ENCODE measurements at regions not wholly inside any gene's neighbourhood (a gene's known extent, or its start where the extent isn't known, plus 50 kb on each side); places are given as distances from the start of the nearest gene placed in this dataset.

DNA sequence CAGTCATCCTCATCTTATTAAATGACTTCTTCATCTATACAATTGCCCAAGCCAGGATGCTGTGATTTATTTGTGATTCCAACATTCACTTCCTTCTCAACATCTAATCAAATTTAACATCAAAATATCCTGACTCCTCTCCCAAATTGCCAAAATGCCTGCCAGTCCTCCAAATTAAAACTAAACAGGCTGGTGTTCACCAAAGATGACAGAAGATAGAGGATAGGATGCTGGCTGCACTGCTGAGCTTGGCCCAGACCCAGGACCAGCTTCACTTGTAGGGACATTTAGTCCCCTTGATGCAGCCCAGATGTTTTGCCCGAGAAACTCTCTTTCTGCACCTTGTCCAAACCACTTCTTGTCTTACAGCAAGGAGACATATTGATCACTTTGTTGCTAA is 540.0 kb upstream of the CNTNAP5 start:
- FAIRE-seq (no peak), DNase-seq (ENCODE audit: insufficient read length, low spot score) (no peak)
- TF ChIP-seq, protein P1, sequence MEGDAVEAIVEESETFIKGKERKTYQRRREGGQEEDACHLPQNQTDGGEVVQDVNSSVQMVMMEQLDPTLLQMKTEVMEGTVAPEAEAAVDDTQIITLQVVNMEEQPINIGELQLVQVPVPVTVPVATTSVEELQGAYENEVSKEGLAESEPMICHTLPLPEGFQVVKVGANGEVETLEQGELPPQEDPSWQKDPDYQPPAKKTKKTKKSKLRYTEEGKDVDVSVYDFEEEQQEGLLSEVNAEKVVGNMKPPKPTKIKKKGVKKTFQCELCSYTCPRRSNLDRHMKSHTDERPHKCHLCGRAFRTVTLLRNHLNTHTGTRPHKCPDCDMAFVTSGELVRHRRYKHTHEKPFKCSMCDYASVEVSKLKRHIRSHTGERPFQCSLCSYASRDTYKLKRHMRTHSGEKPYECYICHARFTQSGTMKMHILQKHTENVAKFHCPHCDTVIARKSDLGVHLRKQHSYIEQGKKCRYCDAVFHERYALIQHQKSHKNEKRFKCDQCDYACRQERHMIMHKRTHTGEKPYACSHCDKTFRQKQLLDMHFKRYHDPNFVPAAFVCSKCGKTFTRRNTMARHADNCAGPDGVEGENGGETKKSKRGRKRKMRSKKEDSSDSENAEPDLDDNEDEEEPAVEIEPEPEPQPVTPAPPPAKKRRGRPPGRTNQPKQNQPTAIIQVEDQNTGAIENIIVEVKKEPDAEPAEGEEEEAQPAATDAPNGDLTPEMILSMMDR (IDR thresholded peaks at IDR 0.05; ENCODE audit: insufficient read depth, missing control alignments): no peak

GRCh38 chr2:123493687-123494086 is 531.4 kb upstream of the CNTNAP5 start:
- TF ChIP-seq, protein P1 (IDR thresholded peaks at IDR 0.05; ENCODE audit: insufficient read depth, missing control alignments): no peak
- DNase-seq (ENCODE audit: insufficient read length, low spot score) (no peak), FAIRE-seq (no peak)

DNA sequence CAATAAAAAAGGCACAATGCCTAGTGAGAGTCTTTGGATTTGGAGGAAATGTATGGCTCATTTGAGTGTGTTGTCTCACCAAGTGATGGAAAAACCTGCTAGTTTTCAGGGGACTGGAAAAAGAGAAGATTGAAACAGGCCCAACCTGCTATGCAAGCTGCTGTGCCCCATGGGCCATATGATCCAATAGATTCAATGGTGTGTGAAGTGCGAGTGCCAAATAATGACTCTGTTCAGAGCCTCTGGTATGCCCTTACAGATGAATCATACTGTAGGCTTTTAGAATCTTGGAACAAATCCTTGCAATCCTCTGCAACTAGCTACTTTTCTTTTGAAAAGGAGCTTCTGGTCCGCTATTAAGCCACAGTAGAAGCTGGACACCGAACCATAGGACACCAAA is 529.8 kb upstream of the CNTNAP5 start:
- DNase-seq (ENCODE audit: insufficient read length, low spot score) (no peak), FAIRE-seq (no peak)
- TF ChIP-seq, protein P1 (IDR thresholded peaks at IDR 0.05; ENCODE audit: insufficient read depth, missing control alignments): no peak

DNA sequence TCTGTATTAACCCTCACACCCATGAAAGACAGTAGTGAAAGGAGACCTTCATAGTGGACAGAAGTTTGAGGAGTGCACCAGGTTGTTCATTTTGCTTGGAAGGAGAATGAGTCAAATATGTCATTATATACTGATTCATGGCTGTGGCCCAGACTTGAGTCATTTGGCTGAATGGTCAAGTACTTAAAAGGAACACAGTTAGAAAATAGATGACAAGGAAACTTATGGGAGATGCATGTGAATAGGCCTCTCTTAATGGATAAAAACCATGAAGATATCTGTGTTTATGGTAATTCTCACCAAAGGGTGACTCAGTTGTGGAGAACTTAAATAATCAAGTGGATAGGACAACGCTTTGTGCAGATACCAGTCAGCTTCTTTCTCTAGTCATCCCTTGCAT is 524.7 kb upstream of the CNTNAP5 start:
- DNase-seq (ENCODE audit: insufficient read length, low spot score) (no peak), FAIRE-seq (no peak)
- TF ChIP-seq, protein P1 (IDR thresholded peaks at IDR 0.05; ENCODE audit: insufficient read depth, missing control alignments): no peak

DNA sequence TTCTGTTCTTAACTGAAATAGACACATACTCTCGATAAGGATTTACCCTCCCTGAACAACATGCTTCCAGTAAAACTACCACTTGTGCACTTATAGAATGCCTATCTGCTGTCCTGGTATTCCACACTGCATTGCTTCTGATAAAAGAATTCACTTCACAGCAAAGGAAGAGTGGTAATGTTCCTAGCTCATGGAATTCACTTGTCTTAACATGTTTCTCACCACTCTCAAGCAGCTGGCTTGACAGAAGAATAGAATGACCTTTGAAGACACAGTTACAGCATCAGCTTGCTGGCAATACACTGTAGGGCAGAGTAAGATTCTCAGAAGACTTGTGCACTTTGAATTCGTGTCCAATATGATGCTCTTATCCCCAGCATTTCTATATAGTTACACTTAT is 524.1 kb upstream of the CNTNAP5 start:
- FAIRE-seq: no peak

GRCh38 chr2:123502931-123503330 is 522.2 kb upstream of the CNTNAP5 start:
- FAIRE-seq (no peak), DNase-seq (ENCODE audit: insufficient read length, low spot score) (no peak)
- TF ChIP-seq, protein P1 (IDR thresholded peaks at IDR 0.05; ENCODE audit: insufficient read depth, missing control alignments): no peak

More for the DNA sequence above, 524.1 kb upstream of the CNTNAP5 start:
- DNase-seq (ENCODE audit: insufficient read length, low spot score): no peak
- TF ChIP-seq, protein P1 (IDR thresholded peaks at IDR 0.05; ENCODE audit: insufficient read depth, missing control alignments): no peak

GRCh38 chr2:123512547-123512946 is 512.5 kb upstream of the CNTNAP5 start:
- TF ChIP-seq, protein P1 (IDR thresholded peaks at IDR 0.05; ENCODE audit: insufficient read depth, missing control alignments): no peak
- peak; percentile 66 for FAIRE-seq
- DNase-seq (ENCODE audit: insufficient read length, low spot score): no peak

Data from D721Med (cell line).